ENCODE measurements at regions not wholly inside any gene's neighbourhood (a gene's known extent, or its start where the extent isn't known, plus 50 kb on each side); places are given as distances from the start of the nearest gene placed in this dataset.

DNA sequence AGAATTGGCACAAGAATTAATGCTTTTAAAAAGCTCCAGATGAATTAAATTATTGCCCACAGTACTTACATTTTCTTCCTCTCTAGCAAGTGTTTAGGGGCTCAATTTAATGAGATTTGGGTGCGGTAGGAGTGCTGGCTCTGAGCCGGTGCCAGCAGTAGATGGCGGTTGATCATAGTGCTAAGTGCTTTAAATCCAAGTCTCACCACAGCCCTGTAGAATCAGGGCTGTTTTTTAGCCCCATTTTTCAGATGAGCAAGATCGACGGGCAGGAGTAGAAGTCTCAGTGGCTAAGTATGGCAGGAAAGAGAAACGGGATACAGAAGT is 136.9 kb upstream of the SALL4 start (continued):
- TF ChIP-seq FOXA2 (IDR thresholded peaks at IDR 0.05) (no peak), JUND (IDR thresholded peaks at IDR 0.05) (no peak), RXRA (IDR thresholded peaks at IDR 0.05) (no peak)

DNA sequence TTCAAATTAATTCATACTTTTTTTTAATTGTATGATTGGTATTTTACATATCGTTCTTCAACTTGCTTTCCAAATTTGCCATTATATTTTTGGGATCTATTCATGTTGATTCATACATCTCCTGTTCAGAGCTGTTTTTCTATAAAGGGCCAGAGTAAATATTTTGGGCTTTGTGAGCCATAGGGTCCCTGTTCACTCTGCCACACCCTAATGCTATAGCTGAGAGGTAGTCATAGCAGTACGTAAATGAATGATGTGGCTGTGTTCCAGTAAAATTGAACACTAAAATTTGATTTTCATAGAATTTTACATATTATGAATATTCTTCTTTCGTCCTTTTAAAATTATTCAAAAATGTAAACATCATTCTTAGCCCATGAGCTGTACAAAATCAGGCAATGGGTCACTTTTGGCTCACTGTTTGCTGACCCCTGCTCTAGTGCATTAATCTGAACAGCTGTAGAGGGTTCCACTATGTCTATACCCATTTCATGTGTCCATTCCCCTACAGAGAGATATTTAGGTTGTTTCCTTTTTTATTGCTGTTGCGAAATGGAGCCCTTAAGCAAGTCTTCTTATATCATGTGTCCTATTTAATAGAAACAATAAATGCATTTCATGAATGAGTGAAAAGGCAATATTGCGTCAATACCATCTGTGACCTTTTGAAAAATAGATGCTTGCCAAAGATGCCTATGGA is 136.4 kb upstream of the SALL4 start:
- Histone ChIP-seq H3K27ac (ENCODE audit: low read depth in 1 of 2, low read length in 2 of 2) (no peak overlapping the region), H3K36me3 (ENCODE audit: control insufficient read depth in 4 of 4, insufficient read depth in 3 of 4, low read depth in 1 of 4, low read length in 3 of 4) (no peaks in the 10 kb centered on the region), H3K9ac (ENCODE audit: low read depth in 1 of 2, low read length in 2 of 2) (no peak overlapping the region), H3K4me3 (ENCODE audit: low read depth in 1 of 3, low read length in 3 of 3) (no peak overlapping the region), H3K27me3 (ENCODE audit: control insufficient read depth in 4 of 4, insufficient read depth in 4 of 4, low read length in 3 of 4) (no peaks in the 10 kb centered on the region), H3K9me3 (ENCODE audit: control insufficient read depth in 4 of 4, low read length in 3 of 4) (no peaks in the 10 kb centered on the region), H3K4me1 (ENCODE audit: control insufficient read depth in 4 of 4, insufficient read depth in 4 of 4, low read length in 3 of 4) (no peaks in the 10 kb centered on the region)
- TF ChIP-seq ZBTB33 (IDR thresholded peaks at IDR 0.05) (no peak), GABPA (IDR thresholded peaks at IDR 0.05 in 1 of 2, conservative IDR thresholded peaks at IDR 0.05 in 1 of 2) (no peak), SP1 (IDR thresholded peaks at IDR 0.05) (no peak)
- WGBS = 85% methylated on average over 5 of the region's 5 CpGs
- DNase-seq (ENCODE audit: low spot score) = no peak

GRCh38 chr20:51937779-51938178 is 135.5 kb upstream of the SALL4 start:
- H3K27me3 ChIP-seq (ENCODE audit: control insufficient read depth in 4 of 4, insufficient read depth in 4 of 4, low read length in 3 of 4) = no peaks in the 10 kb centered on the region
- no peak for TF ChIP-seq HNF4A (conservative IDR thresholded peaks at IDR 0.05)
- no peak for TF ChIP-seq MAX (IDR thresholded peaks at IDR 0.05)
- TF ChIP-seq HNF4G (IDR thresholded peaks at IDR 0.05) = no peak
- TF ChIP-seq ZBTB33 (IDR thresholded peaks at IDR 0.05) = no peak
- DNase-seq (ENCODE audit: low spot score) = no peak
- H3K9ac ChIP-seq (ENCODE audit: low read depth in 1 of 2, low read length in 2 of 2) = no peak overlapping the region
- no peak overlapping the region for H3K27ac ChIP-seq (ENCODE audit: low read depth in 1 of 2, low read length in 2 of 2)
- no peaks in the 10 kb centered on the region for H3K36me3 ChIP-seq (ENCODE audit: control insufficient read depth in 4 of 4, insufficient read depth in 3 of 4, low read depth in 1 of 4, low read length in 3 of 4)
- 92% methylated on average over 8 of the region's 8 CpGs for WGBS
- no peaks in the 10 kb centered on the region for H3K4me1 ChIP-seq (ENCODE audit: control insufficient read depth in 4 of 4, insufficient read depth in 4 of 4, low read length in 3 of 4)
- H3K4me3 ChIP-seq (ENCODE audit: low read depth in 1 of 3, low read length in 3 of 3) = no peak overlapping the region
- no peaks in the 10 kb centered on the region for H3K9me3 ChIP-seq (ENCODE audit: control insufficient read depth in 4 of 4, low read length in 3 of 4)

GRCh38 chr20:51936377-51936776 is 134.1 kb upstream of the SALL4 start:
- WGBS = 84% methylated on average over 2 of the region's 2 CpGs
- Histone ChIP-seq H3K27me3 (ENCODE audit: control insufficient read depth in 4 of 4, insufficient read depth in 4 of 4, low read length in 3 of 4) (no peaks in the 10 kb centered on the region), H3K4me1 (ENCODE audit: control insufficient read depth in 4 of 4, insufficient read depth in 4 of 4, low read length in 3 of 4) (no peaks in the 10 kb centered on the region), H3K9me3 (ENCODE audit: control insufficient read depth in 4 of 4, low read length in 3 of 4) (no peaks in the 10 kb centered on the region), H3K36me3 (ENCODE audit: control insufficient read depth in 4 of 4, insufficient read depth in 3 of 4, low read depth in 1 of 4, low read length in 3 of 4) (no peaks in the 10 kb centered on the region), H3K27ac (ENCODE audit: low read depth in 1 of 2, low read length in 2 of 2) (no peak overlapping the region), H3K4me3 (ENCODE audit: low read depth in 1 of 3, low read length in 3 of 3) (no peak overlapping the region), H3K9ac (ENCODE audit: low read depth in 1 of 2, low read length in 2 of 2) (no peak overlapping the region)
- no peak for DNase-seq (ENCODE audit: low spot score)
- TF ChIP-seq SP1 (IDR thresholded peaks at IDR 0.05) = no peak
- no peak for TF ChIP-seq HNF4A (conservative IDR thresholded peaks at IDR 0.05)
- TF ChIP-seq JUND (IDR thresholded peaks at IDR 0.05) = no peak
- TF ChIP-seq RAD21 (IDR thresholded peaks at IDR 0.05) = no peak
- TF ChIP-seq NR2F2 (IDR thresholded peaks at IDR 0.05) = no peak
- TF ChIP-seq, protein P1, sequence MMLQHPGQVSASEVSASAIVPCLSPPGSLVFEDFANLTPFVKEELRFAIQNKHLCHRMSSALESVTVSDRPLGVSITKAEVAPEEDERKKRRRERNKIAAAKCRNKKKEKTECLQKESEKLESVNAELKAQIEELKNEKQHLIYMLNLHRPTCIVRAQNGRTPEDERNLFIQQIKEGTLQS (IDR thresholded peaks at IDR 0.05) = no peak
- no peak for TF ChIP-seq REST (IDR thresholded peaks at IDR 0.05)
- TF ChIP-seq YY1 (IDR thresholded peaks at IDR 0.05) = no peak
- no peak for TF ChIP-seq TAF1 (conservative IDR thresholded peaks at IDR 0.05)
- TF ChIP-seq EGR1 (IDR thresholded peaks at IDR 0.05; ENCODE audit: low read depth in 2 of 2) = no peak
- no peak for TF ChIP-seq FOXA2 (IDR thresholded peaks at IDR 0.05)
- TF ChIP-seq HNF4G (IDR thresholded peaks at IDR 0.05) = no peak
- no peak for TF ChIP-seq FOXA1 (IDR thresholded peaks at IDR 0.05)

Measured in liver (tissue), 7 donors.